GM23338 (cell line): ENCODE measurements at regions not wholly inside any gene's neighbourhood (a gene's known extent, or its start where the extent isn't known, plus 50 kb on each side); places are given as distances from the start of the nearest gene placed in this dataset.

Experiments
- ATAC-seq: fragments of 200-7000 bp; cut with Tn5 transposase; 3 replicates; pipeline ENCODE4 v1.9.1; 2020
- DNase-seq: peaks from one replicate; pipeline ENCODE4 v3.0.0-alpha.2; 2015; ENCODE audit warnings: low spot score
- H2AFZ ChIP-seq: fragments of 200-600 bp; sonication (generic); 2 replicates; pipeline ENCODE4 v1.8.0; 2016; ENCODE audit warnings: antibody characterized with exemption, mild to moderate bottlenecking, moderate library complexity
- H3F3A ChIP-seq: fragments of 200-600 bp; sonication (generic); replicated peaks from 2 replicates; pipeline ENCODE4 v1.8.0; 2017; ENCODE audit warnings: antibody characterized with exemption, mixed run types, low read depth
- H3K27ac ChIP-seq: fragments of 200-600 bp; sonication (generic); 2 replicates; pipeline ENCODE4 v1.6.1; 2016; ENCODE audit warnings: low read depth
- H3K27me3 ChIP-seq: fragments of 200-600 bp; sonication (generic); 2 replicates; pipeline ENCODE4 v1.8.0; 2016; ENCODE audit warnings: mild to moderate bottlenecking, mixed run types, moderate library complexity; ENCODE audit not compliant: insufficient read depth
- H3K36me3 ChIP-seq: fragments of 200-600 bp; sonication (generic); 2 replicates; pipeline ENCODE4 v1.8.0; 2016; ENCODE audit warnings: mild to moderate bottlenecking; ENCODE audit not compliant: insufficient read depth
- H3K4me1 ChIP-seq: fragments of 200-600 bp; sonication (generic); 2 replicates; pipeline ENCODE4 v1.8.0; 2016; ENCODE audit warnings: mild to moderate bottlenecking, moderate library complexity; ENCODE audit not compliant: insufficient read depth
- H3K4me2 ChIP-seq: fragments of 200-600 bp; sonication (generic); 2 replicates; pipeline ENCODE4 v1.7.1; 2017; ENCODE audit warnings: mixed run types
- H3K4me3 ChIP-seq: fragments of 200-600 bp; sonication (generic); 2 replicates; pipeline ENCODE4 v1.6.1; 2016; ENCODE audit warnings: mixed run types
- H3K79me2 ChIP-seq: fragments of 200-600 bp; sonication (generic); replicated peaks from 2 replicates; pipeline ENCODE4 v1.8.0; 2017; ENCODE audit warnings: mild to moderate bottlenecking; ENCODE audit not compliant: insufficient read depth
- H3K9me2 ChIP-seq: fragments of 200-600 bp; sonication (generic); 2 replicates; pipeline ENCODE4 v1.8.0; 2017; ENCODE audit not compliant: insufficient read depth
- H4K20me1 ChIP-seq: fragments of 200-600 bp; sonication (generic); replicated peaks from 2 replicates; pipeline ENCODE4 v1.8.0; 2017; ENCODE audit warnings: mild to moderate bottlenecking; ENCODE audit not compliant: insufficient read depth
- H3K27ac Mint-ChIP-seq: 2 replicates; pipeline ENCODE4 v1.8.0; 2020; ENCODE audit warnings: inconsistent platforms, mild to moderate bottlenecking, moderate library complexity, mixed read lengths
- H3K27me3 Mint-ChIP-seq: 3 replicates; pipeline ENCODE4 v1.8.0; 2022; ENCODE audit warnings: low read depth, mild to moderate bottlenecking, moderate library complexity, mixed read lengths, inconsistent platforms; ENCODE audit not compliant: insufficient read depth, poor library complexity
- H3K36me3 Mint-ChIP-seq: 3 replicates; pipeline ENCODE4 v1.8.0; 2021; ENCODE audit warnings: low read depth, mild to moderate bottlenecking, inconsistent platforms, moderate library complexity, mixed read lengths
- H3K4me1 Mint-ChIP-seq: 3 replicates; pipeline ENCODE4 v1.8.0; 2020; ENCODE audit warnings: mild to moderate bottlenecking, inconsistent platforms, mixed read lengths
- H3K4me3 Mint-ChIP-seq: 3 replicates; pipeline ENCODE4 v1.8.0; 2021; ENCODE audit warnings: moderate library complexity, mild to moderate bottlenecking, inconsistent platforms, mixed read lengths
- H3K9me3 Mint-ChIP-seq: 3 replicates; pipeline ENCODE4 v1.8.0; 2020; ENCODE audit warnings: moderate library complexity, mild to moderate bottlenecking, inconsistent platforms, mixed read lengths
- TF ChIP-seq, protein P1 (sequence below), 2 experiments: fragments of 200-600 bp in 1 of 2; sonication (generic) in 1 of 2; conservative IDR thresholded peaks; 2 replicates each; pipeline versions ENCODE4 v1.5.1 to v1.6.1; 2016 to 2017; ENCODE audit warnings: antibody characterized with exemption in 2 of 2, low read depth in 2 of 2, mild to moderate bottlenecking in 2 of 2, moderate library complexity in 1 of 2
- TF ChIP-seq, protein P2 (sequence below): IDR thresholded peaks from 2 replicates; pipeline ENCODE4 v1.6.1; 2016; ENCODE audit warnings: antibody characterized with exemption
- TF ChIP-seq, protein P3 (sequence below): fragments of 250-450 bp; sonication (Bioruptor Pico); IDR thresholded peaks from 2 replicates; pipeline ENCODE4 v1.5.0; 2020; ENCODE audit warnings: mild to moderate bottlenecking, moderate library complexity

DNA sequence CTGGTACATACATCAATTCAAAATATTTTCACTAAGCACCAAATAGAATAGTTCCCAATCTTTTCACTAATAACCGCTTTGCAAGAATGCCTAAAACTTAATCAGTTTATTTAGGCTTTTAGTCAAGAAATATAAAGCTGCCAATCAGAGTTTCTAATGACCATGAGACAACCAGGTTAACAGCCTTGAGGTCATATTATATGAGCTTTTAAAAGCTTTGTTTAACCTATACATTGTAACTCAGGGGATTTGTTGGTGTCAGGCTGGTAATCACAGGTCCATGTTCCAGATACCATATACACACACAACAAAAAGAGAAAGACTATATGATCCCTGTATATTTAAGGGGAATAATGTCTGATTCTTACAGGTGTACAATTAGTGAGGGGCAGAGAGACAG, 246.2 kb upstream of the ADGRL2 start:
- ATAC-seq, result no peak
- peaks cover 50% of the 10 kb centered on the region for H3K4me1 Mint-ChIP-seq
- H3K4me3 Mint-ChIP-seq, result no peak overlapping the region

More for the DNA sequence above, 246.2 kb upstream of the ADGRL2 start:
- Mint-ChIP-seq H3K27ac (no peak overlapping the region), H3K27me3 (peaks cover 7% of the 10 kb centered on the region), H3K36me3 (no peaks in the 10 kb centered on the region), H3K9me3 (no peaks in the 10 kb centered on the region; the same call in 2 of the 3 replicates)
- no peaks in the 10 kb centered on the region for H3F3A ChIP-seq
- H3K27me3 ChIP-seq, result no peaks in the 10 kb centered on the region
- no peaks in the 10 kb centered on the region for H4K20me1 ChIP-seq
- H3K4me2 ChIP-seq, result no peak overlapping the region
- H3K79me2 ChIP-seq, result no peaks in the 10 kb centered on the region
- no peak overlapping the region for H2AFZ ChIP-seq
- 0 out of 2 replicates have a peak, but pooled peaks cover 16% of the 10 kb centered on the region for H3K4me1 ChIP-seq
- TF ChIP-seq, protein P1, sequence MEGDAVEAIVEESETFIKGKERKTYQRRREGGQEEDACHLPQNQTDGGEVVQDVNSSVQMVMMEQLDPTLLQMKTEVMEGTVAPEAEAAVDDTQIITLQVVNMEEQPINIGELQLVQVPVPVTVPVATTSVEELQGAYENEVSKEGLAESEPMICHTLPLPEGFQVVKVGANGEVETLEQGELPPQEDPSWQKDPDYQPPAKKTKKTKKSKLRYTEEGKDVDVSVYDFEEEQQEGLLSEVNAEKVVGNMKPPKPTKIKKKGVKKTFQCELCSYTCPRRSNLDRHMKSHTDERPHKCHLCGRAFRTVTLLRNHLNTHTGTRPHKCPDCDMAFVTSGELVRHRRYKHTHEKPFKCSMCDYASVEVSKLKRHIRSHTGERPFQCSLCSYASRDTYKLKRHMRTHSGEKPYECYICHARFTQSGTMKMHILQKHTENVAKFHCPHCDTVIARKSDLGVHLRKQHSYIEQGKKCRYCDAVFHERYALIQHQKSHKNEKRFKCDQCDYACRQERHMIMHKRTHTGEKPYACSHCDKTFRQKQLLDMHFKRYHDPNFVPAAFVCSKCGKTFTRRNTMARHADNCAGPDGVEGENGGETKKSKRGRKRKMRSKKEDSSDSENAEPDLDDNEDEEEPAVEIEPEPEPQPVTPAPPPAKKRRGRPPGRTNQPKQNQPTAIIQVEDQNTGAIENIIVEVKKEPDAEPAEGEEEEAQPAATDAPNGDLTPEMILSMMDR (conservative IDR thresholded peaks at IDR 0.05; ENCODE audit: low read depth in 2 of 2), result no peak
- TF ChIP-seq, protein P2, sequence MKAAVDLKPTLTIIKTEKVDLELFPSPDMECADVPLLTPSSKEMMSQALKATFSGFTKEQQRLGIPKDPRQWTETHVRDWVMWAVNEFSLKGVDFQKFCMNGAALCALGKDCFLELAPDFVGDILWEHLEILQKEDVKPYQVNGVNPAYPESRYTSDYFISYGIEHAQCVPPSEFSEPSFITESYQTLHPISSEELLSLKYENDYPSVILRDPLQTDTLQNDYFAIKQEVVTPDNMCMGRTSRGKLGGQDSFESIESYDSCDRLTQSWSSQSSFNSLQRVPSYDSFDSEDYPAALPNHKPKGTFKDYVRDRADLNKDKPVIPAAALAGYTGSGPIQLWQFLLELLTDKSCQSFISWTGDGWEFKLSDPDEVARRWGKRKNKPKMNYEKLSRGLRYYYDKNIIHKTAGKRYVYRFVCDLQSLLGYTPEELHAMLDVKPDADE, result no peak
- TF ChIP-seq, protein P3, sequence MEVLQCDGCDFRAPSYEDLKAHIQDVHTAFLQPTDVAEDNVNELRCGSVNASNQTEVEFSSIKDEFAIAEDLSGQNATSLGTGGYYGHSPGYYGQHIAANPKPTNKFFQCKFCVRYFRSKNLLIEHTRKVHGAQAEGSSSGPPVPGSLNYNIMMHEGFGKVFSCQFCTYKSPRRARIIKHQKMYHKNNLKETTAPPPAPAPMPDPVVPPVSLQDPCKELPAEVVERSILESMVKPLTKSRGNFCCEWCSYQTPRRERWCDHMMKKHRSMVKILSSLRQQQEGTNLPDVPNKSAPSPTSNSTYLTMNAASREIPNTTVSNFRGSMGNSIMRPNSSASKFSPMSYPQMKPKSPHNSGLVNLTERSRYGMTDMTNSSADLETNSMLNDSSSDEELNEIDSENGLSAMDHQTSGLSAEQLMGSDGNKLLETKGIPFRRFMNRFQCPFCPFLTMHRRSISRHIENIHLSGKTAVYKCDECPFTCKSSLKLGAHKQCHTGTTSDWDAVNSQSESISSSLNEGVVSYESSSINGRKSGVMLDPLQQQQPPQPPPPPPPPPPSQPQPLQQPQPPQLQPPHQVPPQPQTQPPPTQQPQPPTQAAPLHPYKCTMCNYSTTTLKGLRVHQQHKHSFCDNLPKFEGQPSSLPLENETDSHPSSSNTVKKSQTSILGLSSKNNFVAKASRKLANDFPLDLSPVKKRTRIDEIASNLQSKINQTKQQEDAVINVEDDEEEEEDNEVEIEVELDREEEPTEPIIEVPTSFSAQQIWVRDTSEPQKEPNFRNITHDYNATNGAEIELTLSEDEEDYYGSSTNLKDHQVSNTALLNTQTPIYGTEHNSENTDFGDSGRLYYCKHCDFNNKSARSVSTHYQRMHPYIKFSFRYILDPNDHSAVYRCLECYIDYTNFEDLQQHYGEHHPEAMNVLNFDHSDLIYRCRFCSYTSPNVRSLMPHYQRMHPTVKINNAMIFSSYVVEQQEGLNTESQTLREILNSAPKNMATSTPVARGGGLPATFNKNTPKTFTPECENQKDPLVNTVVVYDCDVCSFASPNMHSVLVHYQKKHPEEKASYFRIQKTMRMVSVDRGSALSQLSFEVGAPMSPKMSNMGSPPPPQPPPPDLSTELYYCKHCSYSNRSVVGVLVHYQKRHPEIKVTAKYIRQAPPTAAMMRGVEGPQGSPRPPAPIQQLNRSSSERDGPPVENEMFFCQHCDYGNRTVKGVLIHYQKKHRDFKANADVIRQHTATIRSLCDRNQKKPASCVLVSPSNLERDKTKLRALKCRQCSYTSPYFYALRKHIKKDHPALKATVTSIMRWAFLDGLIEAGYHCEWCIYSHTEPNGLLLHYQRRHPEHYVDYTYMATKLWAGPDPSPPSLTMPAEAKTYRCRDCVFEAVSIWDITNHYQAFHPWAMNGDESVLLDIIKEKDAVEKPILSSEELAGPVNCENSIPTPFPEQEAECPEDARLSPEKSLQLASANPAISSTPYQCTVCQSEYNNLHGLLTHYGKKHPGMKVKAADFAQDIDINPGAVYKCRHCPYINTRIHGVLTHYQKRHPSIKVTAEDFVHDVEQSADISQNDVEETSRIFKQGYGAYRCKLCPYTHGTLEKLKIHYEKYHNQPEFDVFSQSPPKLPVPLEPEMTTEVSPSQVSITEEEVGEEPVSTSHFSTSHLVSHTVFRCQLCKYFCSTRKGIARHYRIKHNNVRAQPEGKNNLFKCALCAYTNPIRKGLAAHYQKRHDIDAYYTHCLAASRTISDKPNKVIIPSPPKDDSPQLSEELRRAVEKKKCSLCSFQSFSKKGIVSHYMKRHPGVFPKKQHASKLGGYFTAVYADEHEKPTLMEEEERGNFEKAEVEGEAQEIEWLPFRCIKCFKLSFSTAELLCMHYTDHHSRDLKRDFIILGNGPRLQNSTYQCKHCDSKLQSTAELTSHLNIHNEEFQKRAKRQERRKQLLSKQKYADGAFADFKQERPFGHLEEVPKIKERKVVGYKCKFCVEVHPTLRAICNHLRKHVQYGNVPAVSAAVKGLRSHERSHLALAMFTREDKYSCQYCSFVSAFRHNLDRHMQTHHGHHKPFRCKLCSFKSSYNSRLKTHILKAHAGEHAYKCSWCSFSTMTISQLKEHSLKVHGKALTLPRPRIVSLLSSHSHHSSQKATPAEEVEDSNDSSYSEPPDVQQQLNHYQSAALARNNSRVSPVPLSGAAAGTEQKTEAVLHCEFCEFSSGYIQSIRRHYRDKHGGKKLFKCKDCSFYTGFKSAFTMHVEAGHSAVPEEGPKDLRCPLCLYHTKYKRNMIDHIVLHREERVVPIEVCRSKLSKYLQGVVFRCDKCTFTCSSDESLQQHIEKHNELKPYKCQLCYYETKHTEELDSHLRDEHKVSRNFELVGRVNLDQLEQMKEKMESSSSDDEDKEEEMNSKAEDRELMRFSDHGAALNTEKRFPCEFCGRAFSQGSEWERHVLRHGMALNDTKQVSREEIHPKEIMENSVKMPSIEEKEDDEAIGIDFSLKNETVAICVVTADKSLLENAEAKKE (CRISPR knock-in tag), result no peak
- no peaks in the 10 kb centered on the region for H3K9me2 ChIP-seq
- no peak overlapping the region for H3K27ac ChIP-seq
- no peaks in the 10 kb centered on the region for H3K36me3 ChIP-seq
- no peak for DNase-seq
- H3K4me3 ChIP-seq, result no peak overlapping the region
